Activated T-cell treated with anti-CD3 and anti-CD28 coated beads, Interleukin-2, amount 50 U/mL, for 24 hours (primary cell): ENCODE measurements at regions not wholly inside any gene's neighbourhood (a gene's known extent, or its start where the extent isn't known, plus 50 kb on each side); places are given as distances from the start of the nearest gene placed in this dataset.
"Not testable (repeated sequence)": the region's sequence is repeated elsewhere in the genome, so short reads cannot be mapped to it uniquely, and the experiment has no call there.

Source experiments
- DNase-seq: peaks from one replicate; pipeline ENCODE4 v3.0.0-alpha.2; 2020
- H3K27ac Mint-ChIP-seq: 2 replicates; pipeline ENCODE4 v1.8.0; 2020; ENCODE audit warnings: mild to moderate bottlenecking, mixed read lengths
- H3K27me3 Mint-ChIP-seq: 2 replicates; pipeline ENCODE4 v1.8.0; 2020; ENCODE audit warnings: mixed read lengths
- H3K36me3 Mint-ChIP-seq: 2 replicates; pipeline ENCODE4 v1.8.0; 2020; ENCODE audit warnings: low read depth, mixed read lengths
- H3K4me1 Mint-ChIP-seq: 2 replicates; pipeline ENCODE4 v1.8.0; 2020; ENCODE audit warnings: low read depth, mixed read lengths
- H3K4me3 Mint-ChIP-seq: 2 replicates; pipeline ENCODE4 v1.8.0; 2020; ENCODE audit warnings: mild to moderate bottlenecking, moderate library complexity, mixed read lengths
- H3K9me3 Mint-ChIP-seq: 2 replicates; pipeline ENCODE4 v1.8.0; 2020; ENCODE audit warnings: mixed read lengths

- H3K36me3 Mint-ChIP-seq: no peaks in the 10 kb centered on the region
- H3K4me1 Mint-ChIP-seq: peaks cover 31% of the 10 kb centered on the region
- H3K9me3 Mint-ChIP-seq: no peaks in the 10 kb centered on the region
- no peaks in the 10 kb centered on the region for H3K27me3 Mint-ChIP-seq
- no peak overlapping the region for H3K27ac Mint-ChIP-seq
- no peak overlapping the region for H3K4me3 Mint-ChIP-seq
- no peak for DNase-seq
Measured at GRCh38 chr2:100703739-100704138, 116.2 kb upstream of the NPAS2 start.

GRCh38 chr2:100704156-100704555 lies 115.8 kb upstream of the NPAS2 start:
- H3K27me3 Mint-ChIP-seq: no peaks in the 10 kb centered on the region
- H3K27ac Mint-ChIP-seq: no peak overlapping the region
- no peaks in the 10 kb centered on the region for H3K36me3 Mint-ChIP-seq
- DNase-seq: no peak
- H3K4me3 Mint-ChIP-seq: no peak overlapping the region
- peaks cover 31% of the 10 kb centered on the region for H3K4me1 Mint-ChIP-seq
- H3K9me3 Mint-ChIP-seq: no peaks in the 10 kb centered on the region

GRCh38 chr2:100704711-100705110 lies 115.2 kb upstream of the NPAS2 start:
- no peaks in the 10 kb centered on the region for H3K9me3 Mint-ChIP-seq

GRCh38 chr2:100707016-100707947 lies 112.7 kb upstream of the NPAS2 start:
- no peak overlapping the region for H3K4me3 Mint-ChIP-seq
- no peaks in the 10 kb centered on the region for H3K27me3 Mint-ChIP-seq
- peaks cover 31% of the 10 kb centered on the region for H3K4me1 Mint-ChIP-seq
- no peaks in the 10 kb centered on the region for H3K36me3 Mint-ChIP-seq
- H3K27ac Mint-ChIP-seq: no peak overlapping the region
- DNase-seq: no peak
- H3K9me3 Mint-ChIP-seq: no peaks in the 10 kb centered on the region

More at GRCh38 chr2:100704711-100705110, 115.2 kb upstream of the NPAS2 start:
- Mint-ChIP-seq H3K4me3 (no peak overlapping the region), H3K4me1 (peaks cover 31% of the 10 kb centered on the region), H3K36me3 (no peaks in the 10 kb centered on the region), H3K27ac (no peak overlapping the region), H3K27me3 (no peaks in the 10 kb centered on the region)
- no peak for DNase-seq

- H3K36me3 Mint-ChIP-seq: no peaks in the 10 kb centered on the region
- H3K9me3 Mint-ChIP-seq: no peaks in the 10 kb centered on the region
- DNase-seq: no peak
- no peak overlapping the region for H3K4me3 Mint-ChIP-seq
- H3K4me1 Mint-ChIP-seq: peaks cover 29% of the 10 kb centered on the region
- no peak overlapping the region for H3K27ac Mint-ChIP-seq
- no peaks in the 10 kb centered on the region for H3K27me3 Mint-ChIP-seq
Measured at GRCh38 chr2:100708333-100708732, 111.6 kb upstream of the NPAS2 start.

- H3K27ac Mint-ChIP-seq: no peak overlapping the region
- no peaks in the 10 kb centered on the region for H3K36me3 Mint-ChIP-seq
- H3K9me3 Mint-ChIP-seq: no peaks in the 10 kb centered on the region
- peaks cover 5% of the 10 kb centered on the region for H3K4me1 Mint-ChIP-seq
- no peak overlapping the region for H3K4me3 Mint-ChIP-seq
- no peak for DNase-seq
- no peaks in the 10 kb centered on the region for H3K27me3 Mint-ChIP-seq
Measured at GRCh38 chr2:100713106-100713505, 106.8 kb upstream of the NPAS2 start.

GRCh38 chr2:100714396-100715010 lies 105.4 kb upstream of the NPAS2 start:
- H3K9me3 Mint-ChIP-seq, H3K4me3 Mint-ChIP-seq, H3K36me3 Mint-ChIP-seq, H3K27ac Mint-ChIP-seq, H3K27me3 Mint-ChIP-seq, DNase-seq, H3K4me1 Mint-ChIP-seq: not testable (repeated sequence)

GRCh38 chr2:100715861-100716260 lies 104.1 kb upstream of the NPAS2 start:
- not testable (repeated sequence) for H3K27me3 Mint-ChIP-seq, H3K9me3 Mint-ChIP-seq, DNase-seq, H3K4me3 Mint-ChIP-seq, H3K4me1 Mint-ChIP-seq, H3K36me3 Mint-ChIP-seq, H3K27ac Mint-ChIP-seq

- Mint-ChIP-seq H3K27me3 (no peaks in the 10 kb centered on the region), H3K4me3 (no peak overlapping the region), H3K4me1 (no peaks in the 10 kb centered on the region), H3K27ac (no peak overlapping the region), H3K36me3 (no peaks in the 10 kb centered on the region), H3K9me3 (no peaks in the 10 kb centered on the region)
- DNase-seq: no peak
Measured at GRCh38 chr2:100716581-100716980, 103.4 kb upstream of the NPAS2 start.

- Mint-ChIP-seq H3K27ac (no peak overlapping the region), H3K9me3 (no peaks in the 10 kb centered on the region), H3K4me3 (no peak overlapping the region), H3K27me3 (no peaks in the 10 kb centered on the region), H3K36me3 (no peaks in the 10 kb centered on the region), H3K4me1 (no peaks in the 10 kb centered on the region)
- DNase-seq: no peak
Measured at GRCh38 chr2:100718065-100718629, 101.8 kb upstream of the NPAS2 start.

- Mint-ChIP-seq H3K36me3 (no peaks in the 10 kb centered on the region), H3K27me3 (no peaks in the 10 kb centered on the region), H3K9me3 (no peaks in the 10 kb centered on the region), H3K27ac (no peak overlapping the region), H3K4me1 (no peaks in the 10 kb centered on the region), H3K4me3 (no peak overlapping the region)
- no peak for DNase-seq
Measured at GRCh38 chr2:100720445-100720844, 99.5 kb upstream of the NPAS2 start.

GRCh38 chr2:100721693-100722092 lies 98.2 kb upstream of the NPAS2 start:
- no peaks in the 10 kb centered on the region for H3K4me1 Mint-ChIP-seq
- H3K36me3 Mint-ChIP-seq: no peaks in the 10 kb centered on the region
- no peak for DNase-seq
- no peak overlapping the region for H3K4me3 Mint-ChIP-seq
- H3K9me3 Mint-ChIP-seq: no peaks in the 10 kb centered on the region
- H3K27me3 Mint-ChIP-seq: no peaks in the 10 kb centered on the region
- no peak overlapping the region for H3K27ac Mint-ChIP-seq

- Mint-ChIP-seq H3K9me3 (no peaks in the 10 kb centered on the region), H3K27me3 (no peaks in the 10 kb centered on the region), H3K4me3 (no peak overlapping the region), H3K4me1 (no peaks in the 10 kb centered on the region), H3K36me3 (no peaks in the 10 kb centered on the region), H3K27ac (no peak overlapping the region)
- no peak for DNase-seq
Measured at GRCh38 chr2:100722125-100722524, 97.8 kb upstream of the NPAS2 start.

GRCh38 chr2:100726866-100727265 lies 93.1 kb upstream of the NPAS2 start:
- Mint-ChIP-seq H3K4me1 (no peaks in the 10 kb centered on the region), H3K9me3 (peaks cover 2% of the 10 kb centered on the region), H3K27me3 (peaks cover 5% of the 10 kb centered on the region), H3K27ac (no peak overlapping the region), H3K4me3 (no peak overlapping the region), H3K36me3 (no peaks in the 10 kb centered on the region)
- DNase-seq: no peak

- Mint-ChIP-seq H3K27me3 (peaks cover 5% of the 10 kb centered on the region), H3K36me3 (no peaks in the 10 kb centered on the region), H3K27ac (no peak overlapping the region), H3K4me3 (no peak overlapping the region), H3K4me1 (no peaks in the 10 kb centered on the region), H3K9me3 (peaks cover 2% of the 10 kb centered on the region)
- peak; percentile 59 for DNase-seq
Measured at GRCh38 chr2:100730290-100730868, 89.6 kb upstream of the NPAS2 start.
